ENCODE measurements at regions not wholly inside any gene's neighbourhood (a gene's known extent, or its start where the extent isn't known, plus 50 kb on each side); places are given as distances from the start of the nearest gene placed in this dataset.

GRCh38 chr12:13546231-13546630, 349.7 kb downstream of the EMP1 start:
- Histone ChIP-seq H4K5ac (ENCODE audit: low read depth, low read length) (no peak overlapping the region), H2BK15ac (ENCODE audit: low read depth, low read length) (no peak overlapping the region), H3K9me1 (ENCODE audit: insufficient read depth, low read length) (no peaks in the 10 kb centered on the region), H3K9ac (ENCODE audit: low read depth, low read length) (no peak overlapping the region), H3K4me3 (ENCODE audit: insufficient read depth, low read depth, low read length) (no peak overlapping the region), H3K27me3 (ENCODE audit: control insufficient read depth, insufficient read depth, low read length) (no peaks in the 10 kb centered on the region), H3K23ac (ENCODE audit: low read depth, low read length) (no peak overlapping the region), H2BK20ac (ENCODE audit: low read depth, low read length) (no peak overlapping the region), H4K91ac (ENCODE audit: insufficient read depth, low read depth, low read length) (no peak overlapping the region), H3K4me1 (ENCODE audit: control insufficient read depth, insufficient read depth, low read length) (no peaks in the 10 kb centered on the region), H3K56ac (ENCODE audit: extremely low read depth, insufficient read depth, low read length) (no peak overlapping the region), H4K8ac (ENCODE audit: low read depth in 2 of 2, low read length in 2 of 2) (no peak overlapping the region), H3K4ac (ENCODE audit: low read depth, low read length) (no peak overlapping the region), H4K20me1 (ENCODE audit: insufficient read depth, low read length) (no peaks in the 10 kb centered on the region), H2AFZ (replicated peaks; ENCODE audit: low read length, poor library complexity) (no peak overlapping the region), H2AK5ac (ENCODE audit: low read depth, low read length) (no peak overlapping the region), H3K79me1 (ENCODE audit: low read depth in 1 of 2, low read length in 2 of 2) (no peaks in the 10 kb centered on the region), H3K9me3 (ENCODE audit: control insufficient read depth, insufficient read depth, low read length) (no peaks in the 10 kb centered on the region), H2AK9ac (replicated peaks; ENCODE audit: low read depth, low read length, poor library complexity) (no peak overlapping the region), H3K4me2 (ENCODE audit: low read depth, low read length) (no peak overlapping the region), H2BK120ac (ENCODE audit: low read depth, low read length) (no peak overlapping the region), H3K27ac (ENCODE audit: insufficient read depth, low read length) (no peak overlapping the region), H3K36me3 (ENCODE audit: control insufficient read depth, insufficient read depth, low read length) (no peaks in the 10 kb centered on the region), H3K18ac (ENCODE audit: low read depth, low read length) (no peak overlapping the region), H2BK5ac (ENCODE audit: low read depth, low read length, poor library complexity, severe bottlenecking) (no peak overlapping the region), H3K14ac (replicated peaks; ENCODE audit: low read depth, low read length) (no peak overlapping the region)
- intact Hi-C loops (cut with micrococcal nuclease) (no loop called here), in situ Hi-C loops (cut with MboI; ENCODE audit: low sequenced_read_pairs) (loop anchor here (25.0 kb wide), 3 partner anchors 259 to 634 kb away; partner anchors contain the start of gene FAM234B), dilution Hi-C loops (cut with HindIII; ENCODE audit: low sequenced_read_pairs, unreplicated experiment) (no loop called here)
- POLR2A ChIA-PET (ENCODE audit: unreplicated experiment): no interaction called here
- DNase-seq (no peak), ATAC-seq (ENCODE audit: low read depth) (no peak)
- BruUV-seq (replicated peaks): no TSS peak
- no CpG with 5 or more reads among the region's 3 CpGs for WGBS, 2 experiments (ENCODE audit: extremely low coverage in 2 of 2, insufficient read length in 1 of 2)
- CTCF ChIA-PET: interaction anchor here (4.3 kb wide), 1 partner anchor 12 kb away, joined by 16 read pairs; no protein-coding TSS in a partner anchor
- TF ChIP-seq MAFK (IDR thresholded peaks at IDR 0.05; ENCODE audit: low read depth, low read length): no peak
- no peak for TF ChIP-seq MAZ (IDR thresholded peaks at IDR 0.05; ENCODE audit: borderline replicate concordance, low read depth, low read length)
- no peak for TF ChIP-seq CTCF (conservative IDR thresholded peaks at IDR 0.05; ENCODE audit: low read depth, low read length)
- no peak for TF ChIP-seq ELK1 (IDR thresholded peaks at IDR 0.05; ENCODE audit: borderline replicate concordance, low read depth, low read length)

All from IMR-90 (cell line).